ENCODE measurements at regions not wholly inside any gene's neighbourhood (a gene's known extent, or its start where the extent isn't known, plus 50 kb on each side); places are given as distances from the start of the nearest gene placed in this dataset.
A peak's percentile ranks its signal among the peaks of the same experiment; 100 is the strongest.
"Not testable (repeated sequence)": the region's sequence is repeated elsewhere in the genome, so short reads cannot be mapped to it uniquely, and the experiment has no call there.

GRCh38 chr5:159668556-159668955, 247.7 kb upstream of the ADRA1B start:
- DNase-seq (ENCODE audit: low spot score in 2 of 2) (no peak), ATAC-seq (ENCODE audit: low read depth) (no peak)
- H3K36me3 Mint-ChIP-seq: peaks cover 3% of the 10 kb centered on the region
- H3K27ac Mint-ChIP-seq: no peak overlapping the region
- no peaks in the 10 kb centered on the region for H3K27me3 Mint-ChIP-seq
- H3K4me3 Mint-ChIP-seq: no peak overlapping the region
- no peaks in the 10 kb centered on the region for H3K4me1 Mint-ChIP-seq
- peaks cover 2% of the 10 kb centered on the region for H3K9me3 Mint-ChIP-seq

GRCh38 chr5:159669559-159669958, 246.7 kb upstream of the ADRA1B start:
- DNase-seq (ENCODE audit: low spot score in 2 of 2): no peak
- H3K4me3 Mint-ChIP-seq: no peak overlapping the region
- ATAC-seq (ENCODE audit: low read depth): no peak
- H3K4me1 Mint-ChIP-seq: no peaks in the 10 kb centered on the region
- H3K36me3 Mint-ChIP-seq: peaks cover 3% of the 10 kb centered on the region
- H3K9me3 Mint-ChIP-seq: peaks cover 4% of the 10 kb centered on the region
- no peaks in the 10 kb centered on the region for H3K27me3 Mint-ChIP-seq
- H3K27ac Mint-ChIP-seq: no peak overlapping the region

- Mint-ChIP-seq H3K4me3 (no peak overlapping the region), H3K9me3 (peaks cover 4% of the 10 kb centered on the region), H3K27me3 (no peaks in the 10 kb centered on the region), H3K27ac (no peak overlapping the region), H3K36me3 (peaks cover 3% of the 10 kb centered on the region), H3K4me1 (no peaks in the 10 kb centered on the region)
- no peak for DNase-seq (ENCODE audit: low spot score in 2 of 2)
- no peak for ATAC-seq (ENCODE audit: low read depth)
These were observed 244.4 kb upstream of the ADRA1B start for GRCh38 chr5:159671886-159672285.

- Mint-ChIP-seq H3K4me1 (no peaks in the 10 kb centered on the region), H3K36me3 (peaks cover 3% of the 10 kb centered on the region), H3K27ac (no peak overlapping the region), H3K27me3 (no peaks in the 10 kb centered on the region), H3K4me3 (no peak overlapping the region), H3K9me3 (peaks cover 5% of the 10 kb centered on the region)
- DNase-seq (ENCODE audit: low spot score in 2 of 2) (no peak), ATAC-seq (ENCODE audit: low read depth) (no peak)
These were observed 242.7 kb upstream of the ADRA1B start for GRCh38 chr5:159673538-159673937.

GRCh38 chr5:159678657-159679392, 237.5 kb upstream of the ADRA1B start:
- Mint-ChIP-seq H3K9me3 (peaks cover 18% of the 10 kb centered on the region), H3K27me3 (no peaks in the 10 kb centered on the region), H3K36me3 (peaks cover 11% of the 10 kb centered on the region), H3K4me3 (no peak overlapping the region), H3K27ac (no peak overlapping the region), H3K4me1 (no peaks in the 10 kb centered on the region)
- DNase-seq (ENCODE audit: low spot score in 2 of 2): no peak
- no peak for ATAC-seq (ENCODE audit: low read depth)

GRCh38 chr5:159680095-159680494, 236.2 kb upstream of the ADRA1B start:
- no peaks in the 10 kb centered on the region for H3K4me1 Mint-ChIP-seq
- DNase-seq (ENCODE audit: low spot score in 2 of 2) (no peak), ATAC-seq (ENCODE audit: low read depth) (no peak)
- H3K36me3 Mint-ChIP-seq: peaks cover 11% of the 10 kb centered on the region
- H3K9me3 Mint-ChIP-seq: peaks cover 18% of the 10 kb centered on the region
- no peak overlapping the region for H3K4me3 Mint-ChIP-seq
- H3K27me3 Mint-ChIP-seq: no peaks in the 10 kb centered on the region
- H3K27ac Mint-ChIP-seq: no peak overlapping the region

GRCh38 chr5:159681661-159682060, 234.6 kb upstream of the ADRA1B start:
- Mint-ChIP-seq H3K9me3 (peaks cover 21% of the 10 kb centered on the region), H3K27me3 (no peaks in the 10 kb centered on the region), H3K4me1 (peaks cover 2% of the 10 kb centered on the region), H3K36me3 (peaks cover 13% of the 10 kb centered on the region), H3K27ac (no peak overlapping the region), H3K4me3 (no peak overlapping the region)
- no peak for DNase-seq (ENCODE audit: low spot score in 2 of 2)
- no peak for ATAC-seq (ENCODE audit: low read depth)

GRCh38 chr5:159682623-159683022, 233.7 kb upstream of the ADRA1B start:
- no peak for DNase-seq (ENCODE audit: low spot score in 2 of 2)
- ATAC-seq (ENCODE audit: low read depth): no peak
- peaks cover 13% of the 10 kb centered on the region for H3K36me3 Mint-ChIP-seq
- no peak overlapping the region for H3K4me3 Mint-ChIP-seq
- peaks cover 21% of the 10 kb centered on the region for H3K9me3 Mint-ChIP-seq
- H3K4me1 Mint-ChIP-seq: peaks cover 2% of the 10 kb centered on the region
- no peaks in the 10 kb centered on the region for H3K27me3 Mint-ChIP-seq
- no peak overlapping the region for H3K27ac Mint-ChIP-seq

- not testable (repeated sequence) for DNase-seq (ENCODE audit: low spot score in 2 of 2); ATAC-seq (ENCODE audit: low read depth); H3K36me3 Mint-ChIP-seq; H3K27ac Mint-ChIP-seq; H3K27me3 Mint-ChIP-seq; H3K4me1 Mint-ChIP-seq; H3K4me3 Mint-ChIP-seq
- peaks cover 13% of the 10 kb centered on the region for H3K9me3 Mint-ChIP-seq
These were observed 228.4 kb upstream of the ADRA1B start for GRCh38 chr5:159687892-159688291.

GRCh38 chr5:159695741-159696294, 220.5 kb upstream of the ADRA1B start:
- Mint-ChIP-seq H3K27me3 (no peaks in the 10 kb centered on the region), H3K36me3 (no peaks in the 10 kb centered on the region), H3K9me3 (peaks cover 9% of the 10 kb centered on the region), H3K4me3 (no peak overlapping the region), H3K27ac (no peak overlapping the region), H3K4me1 (peaks cover 6% of the 10 kb centered on the region)
- no peak for ATAC-seq (ENCODE audit: low read depth)
- no peak for DNase-seq (ENCODE audit: low spot score in 2 of 2)

- no peak for DNase-seq (ENCODE audit: low spot score in 2 of 2)
- Mint-ChIP-seq H3K27ac (no peak overlapping the region), H3K4me3 (no peak overlapping the region), H3K36me3 (no peaks in the 10 kb centered on the region), H3K9me3 (peaks cover 3% of the 10 kb centered on the region), H3K27me3 (peaks cover 3% of the 10 kb centered on the region), H3K4me1 (peaks cover 6% of the 10 kb centered on the region)
- no peak for ATAC-seq (ENCODE audit: low read depth)
These were observed 218.8 kb upstream of the ADRA1B start for GRCh38 chr5:159697530-159697929.

- DNase-seq (ENCODE audit: low spot score in 2 of 2) (no peak), ATAC-seq (ENCODE audit: low read depth) (no peak)
- no peaks in the 10 kb centered on the region for H3K36me3 Mint-ChIP-seq
- no peak overlapping the region for H3K4me3 Mint-ChIP-seq
- H3K27me3 Mint-ChIP-seq: peaks cover 3% of the 10 kb centered on the region
- peaks cover 6% of the 10 kb centered on the region for H3K4me1 Mint-ChIP-seq
- peak overlapping the region; percentile 55 for H3K27ac Mint-ChIP-seq
- H3K9me3 Mint-ChIP-seq: no peaks in the 10 kb centered on the region
These were observed 218.0 kb upstream of the ADRA1B start for GRCh38 chr5:159698322-159698721.

- no peaks in the 10 kb centered on the region for H3K36me3 Mint-ChIP-seq
- DNase-seq (ENCODE audit: low spot score in 2 of 2) (no peak), ATAC-seq (ENCODE audit: low read depth) (no peak)
- no peak overlapping the region for H3K4me3 Mint-ChIP-seq
- H3K9me3 Mint-ChIP-seq: no peaks in the 10 kb centered on the region
- H3K27ac Mint-ChIP-seq: no peak overlapping the region
- H3K27me3 Mint-ChIP-seq: peaks cover 3% of the 10 kb centered on the region
- H3K4me1 Mint-ChIP-seq: peaks cover 6% of the 10 kb centered on the region
These were observed 216.3 kb upstream of the ADRA1B start for GRCh38 chr5:159700016-159700415.

- no peak overlapping the region for H3K4me3 Mint-ChIP-seq
- peaks cover 6% of the 10 kb centered on the region for H3K4me1 Mint-ChIP-seq
- no peaks in the 10 kb centered on the region for H3K36me3 Mint-ChIP-seq
- H3K9me3 Mint-ChIP-seq: peaks cover 4% of the 10 kb centered on the region
- ATAC-seq (ENCODE audit: low read depth): no peak
- peaks cover 3% of the 10 kb centered on the region for H3K27me3 Mint-ChIP-seq
- no peak for DNase-seq (ENCODE audit: low spot score in 2 of 2)
- H3K27ac Mint-ChIP-seq: no peak overlapping the region
These were observed 214.0 kb upstream of the ADRA1B start for GRCh38 chr5:159702301-159702700.

GRCh38 chr5:159702826-159703225, 213.5 kb upstream of the ADRA1B start:
- H3K27me3 Mint-ChIP-seq: peaks cover 3% of the 10 kb centered on the region
- DNase-seq (ENCODE audit: low spot score in 2 of 2) (no peak), ATAC-seq (ENCODE audit: low read depth) (no peak)
- H3K4me1 Mint-ChIP-seq: peaks cover 6% of the 10 kb centered on the region
- peaks cover 7% of the 10 kb centered on the region for H3K9me3 Mint-ChIP-seq
- no peak overlapping the region for H3K27ac Mint-ChIP-seq
- peaks cover 4% of the 10 kb centered on the region for H3K36me3 Mint-ChIP-seq
- no peak overlapping the region for H3K4me3 Mint-ChIP-seq

Measured in memory B cell (primary cell).